DMS53 (cell line): ENCODE measurements at regions not wholly inside any gene's neighbourhood (a gene's known extent, or its start where the extent isn't known, plus 50 kb on each side); places are given as distances from the start of the nearest gene placed in this dataset.
"Not testable (repeated sequence)": the region's sequence is repeated elsewhere in the genome, so short reads cannot be mapped to it uniquely, and the experiment has no call there.

ENCODE experiments used
- DNase-seq: peaks from one replicate; lab custom pipeline; 2025; lab: John Stamatoyannopoulos, UW

- no peak for DNase-seq
Measured at GRCh38 chr6:21334651-21335050, 258.9 kb upstream of the SOX4 start.

GRCh38 chr6:21335591-21335990 lies 258.0 kb upstream of the SOX4 start:
- DNase-seq = no peak

- DNase-seq = no peak
Measured at GRCh38 chr6:21337263-21337662, 256.3 kb upstream of the SOX4 start.

GRCh38 chr6:21340573-21340972 lies 253.0 kb upstream of the SOX4 start:
- no peak for DNase-seq

GRCh38 chr6:21341910-21342309 lies 251.6 kb upstream of the SOX4 start:
- no peak for DNase-seq

- DNase-seq = no peak
Measured at GRCh38 chr6:21342501-21342900, 251.1 kb upstream of the SOX4 start.

- not testable (repeated sequence) for DNase-seq
Measured at GRCh38 chr6:21345704-21346103, 247.8 kb upstream of the SOX4 start.

- no peak for DNase-seq
Measured at GRCh38 chr6:21348146-21348503, 245.4 kb upstream of the SOX4 start.

GRCh38 chr6:21348504-21349195 lies 244.9 kb upstream of the SOX4 start:
- DNase-seq = no peak

- no peak for DNase-seq
Measured at GRCh38 chr6:21349834-21350233, 243.7 kb upstream of the SOX4 start.

GRCh38 chr6:21350926-21351325 lies 242.6 kb upstream of the SOX4 start:
- DNase-seq = peak; percentile 25

- no peak for DNase-seq
Measured at GRCh38 chr6:21352131-21352530, 241.4 kb upstream of the SOX4 start.

- DNase-seq = peak; percentile 66
Measured at GRCh38 chr6:21354805-21355238, 238.7 kb upstream of the SOX4 start.

- no peak for DNase-seq
Measured at GRCh38 chr6:21355638-21356037, 237.9 kb upstream of the SOX4 start.

- no peak for DNase-seq
Measured at GRCh38 chr6:21357262-21357661, 236.3 kb upstream of the SOX4 start.

- no peak for DNase-seq
Measured at GRCh38 chr6:21359926-21360325, 233.6 kb upstream of the SOX4 start.

- peak; percentile 57 for DNase-seq
Measured at GRCh38 chr6:21360336-21360735, 233.2 kb upstream of the SOX4 start.

GRCh38 chr6:21367148-21367547 lies 226.4 kb upstream of the SOX4 start:
- DNase-seq = no peak

GRCh38 chr6:21367649-21368154 lies 225.8 kb upstream of the SOX4 start:
- no peak for DNase-seq

- no peak for DNase-seq
Measured at GRCh38 chr6:21371061-21371460, 222.5 kb upstream of the SOX4 start.

GRCh38 chr6:21371676-21372171 lies 221.8 kb upstream of the SOX4 start:
- DNase-seq = no peak

GRCh38 chr6:21375151-21376116 lies 218.1 kb upstream of the SOX4 start:
- DNase-seq = no peak

- no peak for DNase-seq
Measured at GRCh38 chr6:21377356-21377755, 216.2 kb upstream of the SOX4 start.
